ENCODE measurements at regions not wholly inside any gene's neighbourhood (a gene's known extent, or its start where the extent isn't known, plus 50 kb on each side); places are given as distances from the start of the nearest gene placed in this dataset.

- Histone ChIP-seq H3K4me2 (ENCODE audit: low read depth, low read length, poor library complexity, severe bottlenecking) (no peak overlapping the region), H2AFZ (ENCODE audit: low read depth, low read length, severe bottlenecking) (no peak overlapping the region), H3F3A (ENCODE audit: insufficient read depth) (no peaks in the 10 kb centered on the region), H4K20me1 (ENCODE audit: low read depth, low read length) (no peaks in the 10 kb centered on the region), H3K27ac (ENCODE audit: low read depth, low read length) (no peak overlapping the region), H3K9me2 (replicated peaks; ENCODE audit: insufficient read depth, low read length) (no peaks in the 10 kb centered on the region), H3K9me3 (ENCODE audit: insufficient read depth, low read length) (no peaks in the 10 kb centered on the region), H3K9ac (ENCODE audit: low read length) (no peak overlapping the region), H3K4me3 (ENCODE audit: insufficient read depth, low read length, poor library complexity, severe bottlenecking) (no peak overlapping the region), H3K79me2 (ENCODE audit: insufficient read depth, low read length) (no peaks in the 10 kb centered on the region), H3K36me3 (ENCODE audit: low read length) (no peaks in the 10 kb centered on the region), H3K27me3 (ENCODE audit: low read length) (no peaks in the 10 kb centered on the region)
- no peak for TF ChIP-seq EZH2phosphoT487 (conservative IDR thresholded peaks at IDR 0.05; ENCODE audit: low read length)
- no peak for TF ChIP-seq CTCF (IDR thresholded peaks at IDR 0.05; ENCODE audit: insufficient read depth, low read length, poor library complexity, severe bottlenecking)
These were observed 91.1 kb downstream of the TRIM42 start for GRCh38 chr3:140768941-140769340.

GRCh38 chr3:140769951-140770350 is 92.1 kb downstream of the TRIM42 start:
- H3K9me3 ChIP-seq (ENCODE audit: insufficient read depth, low read length) = no peaks in the 10 kb centered on the region
- no peaks in the 10 kb centered on the region for H3K79me2 ChIP-seq (ENCODE audit: insufficient read depth, low read length)

DNA sequence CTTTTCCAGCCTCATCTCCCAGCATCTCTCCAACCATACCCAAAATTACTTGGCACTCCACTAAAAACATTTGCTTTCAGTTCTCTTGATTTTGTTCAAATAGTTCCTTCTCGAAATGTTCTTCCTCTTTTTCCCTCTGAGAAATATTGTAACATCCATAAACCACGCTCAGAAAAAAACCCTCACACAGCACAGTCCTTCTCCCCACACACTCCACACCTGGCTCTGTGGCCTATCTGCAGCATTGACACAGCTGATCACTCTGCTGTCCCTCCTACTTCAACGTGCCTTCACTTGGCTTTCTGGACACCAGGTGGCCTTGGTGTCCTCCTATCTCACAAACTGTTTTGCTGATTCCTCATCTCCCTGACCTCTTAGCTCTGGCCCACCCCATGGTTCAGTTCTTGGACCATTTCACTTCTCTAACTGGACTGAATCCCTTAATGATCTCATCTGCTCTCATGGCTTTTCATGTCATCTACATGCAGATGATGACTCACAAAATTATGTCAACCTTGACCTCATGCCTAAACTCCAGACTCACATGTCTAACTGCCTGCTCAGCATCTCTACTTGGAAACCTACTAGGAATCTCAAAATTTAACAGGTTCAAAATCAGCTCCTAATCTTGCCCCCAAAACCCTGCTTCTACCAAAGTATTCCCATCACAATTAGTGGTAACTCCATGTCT is 93.3 kb downstream of the TRIM42 start:
- TF ChIP-seq CTCF (IDR thresholded peaks at IDR 0.05; ENCODE audit: insufficient read depth, low read length, poor library complexity, severe bottlenecking) = no peak
- no peak for TF ChIP-seq EZH2phosphoT487 (conservative IDR thresholded peaks at IDR 0.05; ENCODE audit: low read length)
- Histone ChIP-seq H3K4me3 (ENCODE audit: insufficient read depth, low read length, poor library complexity, severe bottlenecking) (no peak overlapping the region), H3F3A (ENCODE audit: insufficient read depth) (no peaks in the 10 kb centered on the region), H3K27ac (ENCODE audit: low read depth, low read length) (no peak overlapping the region), H3K9me2 (replicated peaks; ENCODE audit: insufficient read depth, low read length) (no peaks in the 10 kb centered on the region), H3K27me3 (ENCODE audit: low read length) (no peaks in the 10 kb centered on the region), H4K20me1 (ENCODE audit: low read depth, low read length) (no peaks in the 10 kb centered on the region), H3K36me3 (ENCODE audit: low read length) (no peaks in the 10 kb centered on the region), H3K9me3 (ENCODE audit: insufficient read depth, low read length) (no peaks in the 10 kb centered on the region), H3K9ac (ENCODE audit: low read length) (no peak overlapping the region), H2AFZ (ENCODE audit: low read depth, low read length, severe bottlenecking) (no peak overlapping the region), H3K4me2 (ENCODE audit: low read depth, low read length, poor library complexity, severe bottlenecking) (no peak overlapping the region), H3K79me2 (ENCODE audit: insufficient read depth, low read length) (no peaks in the 10 kb centered on the region)

More at GRCh38 chr3:140769951-140770350, 92.1 kb downstream of the TRIM42 start:
- TF ChIP-seq EZH2phosphoT487 (conservative IDR thresholded peaks at IDR 0.05; ENCODE audit: low read length) (no peak), CTCF (IDR thresholded peaks at IDR 0.05; ENCODE audit: insufficient read depth, low read length, poor library complexity, severe bottlenecking) (no peak)
- Histone ChIP-seq H2AFZ (ENCODE audit: low read depth, low read length, severe bottlenecking) (no peak overlapping the region), H4K20me1 (ENCODE audit: low read depth, low read length) (no peaks in the 10 kb centered on the region), H3K27me3 (ENCODE audit: low read length) (no peaks in the 10 kb centered on the region), H3K27ac (ENCODE audit: low read depth, low read length) (no peak overlapping the region), H3K9ac (ENCODE audit: low read length) (no peak overlapping the region), H3F3A (ENCODE audit: insufficient read depth) (no peaks in the 10 kb centered on the region), H3K9me2 (replicated peaks; ENCODE audit: insufficient read depth, low read length) (no peaks in the 10 kb centered on the region), H3K36me3 (ENCODE audit: low read length) (no peaks in the 10 kb centered on the region), H3K4me3 (ENCODE audit: insufficient read depth, low read length, poor library complexity, severe bottlenecking) (no peak overlapping the region), H3K4me2 (ENCODE audit: low read depth, low read length, poor library complexity, severe bottlenecking) (no peak overlapping the region)

Data from SU-DHL-6 (cell line).